ENCODE measurements at regions not wholly inside any gene's neighbourhood (a gene's known extent, or its start where the extent isn't known, plus 50 kb on each side); places are given as distances from the start of the nearest gene placed in this dataset.

- H3K4me3 Mint-ChIP-seq = no peak overlapping the region
- no peak overlapping the region for H3K27ac Mint-ChIP-seq
- DNase-seq = no peak
- H3K27me3 Mint-ChIP-seq (ENCODE audit: low read depth in 3 of 3) = no peaks in the 10 kb centered on the region
- no peaks in the 10 kb centered on the region for H3K36me3 Mint-ChIP-seq
- no peaks in the 10 kb centered on the region for H3K4me1 Mint-ChIP-seq
- peaks cover 0 to 6% (median 0%) of the 10 kb centered on the region in 6 donors for H3K9me3 Mint-ChIP-seq
Measured at GRCh38 chr11:109788948-109789490, 304.2 kb upstream of the ZC3H12C start.

DNA sequence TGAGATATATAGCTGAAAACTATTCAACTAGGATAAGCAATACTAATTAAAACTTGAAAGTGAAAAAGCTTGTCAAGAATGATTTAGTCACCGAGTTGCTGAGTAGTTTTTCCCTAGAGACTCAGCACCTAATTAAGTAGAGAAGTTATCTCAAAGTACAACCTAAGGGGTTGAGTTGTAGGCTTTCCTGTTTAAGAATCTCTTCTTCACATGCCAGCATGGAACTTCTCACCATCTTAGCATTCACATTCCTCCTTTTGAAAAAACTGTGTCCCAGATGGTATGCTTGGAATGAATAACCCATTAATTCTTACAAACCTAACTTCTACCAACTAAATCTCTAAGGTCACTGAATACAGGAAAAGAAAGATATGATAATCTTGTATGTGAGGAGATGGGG, 303.3 kb upstream of the ZC3H12C start:
- no peaks in the 10 kb centered on the region for H3K27me3 Mint-ChIP-seq (ENCODE audit: low read depth in 3 of 3)
- H3K27ac Mint-ChIP-seq = no peak overlapping the region

DNA sequence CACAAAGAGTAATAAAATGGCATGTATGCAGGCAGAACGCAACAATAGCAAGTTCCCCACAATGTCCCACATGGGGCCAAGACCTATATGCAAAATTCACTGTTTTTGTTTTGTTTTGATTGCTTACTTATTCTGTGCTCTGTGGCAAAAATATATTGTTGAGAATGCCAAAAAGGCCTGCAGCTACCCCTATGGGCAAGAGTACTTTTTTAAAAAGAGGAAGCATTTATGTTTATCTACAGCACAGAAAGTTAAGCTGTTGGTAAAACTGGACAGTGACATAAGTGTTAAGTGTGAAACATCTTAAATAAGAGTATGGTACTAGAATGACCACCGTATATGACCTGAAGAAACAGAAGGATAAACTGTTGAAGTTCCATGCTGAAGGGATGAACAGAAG, 301.9 kb upstream of the ZC3H12C start:
- H3K36me3 Mint-ChIP-seq = no peaks in the 10 kb centered on the region
- no peak for DNase-seq
- no peaks in the 10 kb centered on the region for H3K4me1 Mint-ChIP-seq
- no peak overlapping the region for H3K27ac Mint-ChIP-seq
- no peak overlapping the region for H3K4me3 Mint-ChIP-seq
- H3K9me3 Mint-ChIP-seq = peaks cover 0 to 6% (median 0%) of the 10 kb centered on the region in 6 donors
- no peaks in the 10 kb centered on the region for H3K27me3 Mint-ChIP-seq (ENCODE audit: low read depth in 3 of 3)

More for the DNA sequence above, 303.3 kb upstream of the ZC3H12C start:
- no peak for DNase-seq
- Mint-ChIP-seq H3K4me1 (no peaks in the 10 kb centered on the region), H3K4me3 (no peak overlapping the region), H3K9me3 (peaks cover 0 to 6% (median 0%) of the 10 kb centered on the region in 6 donors), H3K36me3 (no peaks in the 10 kb centered on the region)

- Mint-ChIP-seq H3K27ac (no peak overlapping the region), H3K4me1 (no peaks in the 10 kb centered on the region), H3K27me3 (ENCODE audit: low read depth in 3 of 3) (no peaks in the 10 kb centered on the region), H3K36me3 (no peaks in the 10 kb centered on the region), H3K9me3 (peaks cover 0 to 4% (median 0%) of the 10 kb centered on the region in 6 donors), H3K4me3 (no peak overlapping the region)
- DNase-seq = no peak
Measured at GRCh38 chr11:109794501-109794900, 298.7 kb upstream of the ZC3H12C start.

GRCh38 chr11:109795234-109795633, 298.0 kb upstream of the ZC3H12C start:
- no peak for DNase-seq
- Mint-ChIP-seq H3K4me3 (no peak overlapping the region), H3K4me1 (no peaks in the 10 kb centered on the region), H3K27me3 (ENCODE audit: low read depth in 3 of 3) (no peaks in the 10 kb centered on the region), H3K9me3 (peaks cover 0 to 4% (median 0%) of the 10 kb centered on the region in 6 donors), H3K36me3 (no peaks in the 10 kb centered on the region), H3K27ac (no peak overlapping the region)

DNA sequence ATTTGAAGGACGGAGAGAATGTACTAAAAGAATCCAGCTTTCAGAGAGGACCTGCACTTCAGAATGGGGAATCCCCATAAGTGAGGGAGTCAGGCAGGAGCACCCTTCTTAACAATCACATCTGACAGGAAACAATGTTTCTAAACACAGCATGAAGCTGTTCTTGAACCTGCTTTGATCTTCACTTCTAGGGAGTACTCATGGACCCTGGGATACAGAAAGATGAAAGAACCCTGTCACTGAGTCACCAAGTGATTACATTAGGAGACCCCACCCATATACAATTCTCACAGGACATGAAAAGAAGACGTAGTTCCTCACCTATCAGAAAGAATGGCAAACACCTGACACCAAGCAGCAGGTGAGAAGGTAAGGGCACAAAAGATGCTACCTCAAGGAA, 296.9 kb upstream of the ZC3H12C start:
- H3K4me1 Mint-ChIP-seq = no peaks in the 10 kb centered on the region
- peaks cover 0 to 4% (median 0%) of the 10 kb centered on the region in 6 donors for H3K9me3 Mint-ChIP-seq
- DNase-seq = no peak
- H3K4me3 Mint-ChIP-seq = no peak overlapping the region
- no peak overlapping the region for H3K27ac Mint-ChIP-seq
- H3K27me3 Mint-ChIP-seq (ENCODE audit: low read depth in 3 of 3) = no peaks in the 10 kb centered on the region
- no peaks in the 10 kb centered on the region for H3K36me3 Mint-ChIP-seq

DNA sequence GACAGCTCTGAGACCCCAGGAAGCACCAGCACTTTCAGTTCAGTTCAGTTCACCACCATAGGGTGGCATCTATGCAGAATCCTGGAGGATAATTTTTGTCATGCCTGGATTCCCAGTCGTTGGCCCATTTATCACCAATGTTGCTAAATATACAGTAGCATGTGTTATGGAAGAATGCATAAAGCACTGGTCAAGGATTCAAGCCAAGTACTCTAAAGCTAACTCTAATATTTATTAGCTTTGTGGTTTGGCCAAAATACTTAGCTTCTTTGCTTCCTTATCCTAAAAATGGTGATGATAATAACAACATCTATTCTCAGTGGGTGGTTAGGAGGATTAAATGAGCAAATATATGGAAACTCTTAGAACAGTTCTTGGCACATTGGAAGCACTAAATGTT, 294.7 kb upstream of the ZC3H12C start:
- no peak for DNase-seq
- no peak overlapping the region for H3K27ac Mint-ChIP-seq
- no peak overlapping the region for H3K4me3 Mint-ChIP-seq
- H3K4me1 Mint-ChIP-seq = no peaks in the 10 kb centered on the region
- no peaks in the 10 kb centered on the region for H3K36me3 Mint-ChIP-seq
- no peaks in the 10 kb centered on the region for H3K27me3 Mint-ChIP-seq (ENCODE audit: low read depth in 3 of 3)
- peaks cover 0 to 12% (median 4%) of the 10 kb centered on the region in 6 donors for H3K9me3 Mint-ChIP-seq

DNA sequence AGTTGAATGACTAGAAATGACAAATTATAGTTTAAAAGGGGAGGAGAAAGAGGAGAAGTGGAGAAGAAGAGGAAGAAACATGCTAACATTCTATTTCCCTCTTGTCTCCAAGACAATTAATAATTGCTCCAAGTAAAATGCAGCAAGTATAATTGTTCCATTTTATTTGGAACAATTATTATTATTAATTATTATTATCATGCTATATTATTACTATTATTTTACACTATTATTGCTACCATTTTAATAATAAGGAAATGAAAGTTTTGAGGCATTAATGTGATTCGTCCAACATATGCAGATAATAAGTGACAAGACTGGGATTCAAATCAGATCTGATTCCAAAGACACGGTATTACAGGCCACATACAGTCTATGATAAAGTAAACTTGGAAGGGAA, 293.6 kb upstream of the ZC3H12C start:
- Mint-ChIP-seq H3K9me3 (peaks cover 0 to 13% (median 4%) of the 10 kb centered on the region in 6 donors), H3K27ac (no peak overlapping the region), H3K4me3 (no peak overlapping the region), H3K4me1 (no peaks in the 10 kb centered on the region), H3K36me3 (no peaks in the 10 kb centered on the region), H3K27me3 (ENCODE audit: low read depth in 3 of 3) (no peaks in the 10 kb centered on the region)
- DNase-seq = no peak

- Mint-ChIP-seq H3K27me3 (ENCODE audit: low read depth in 3 of 3) (no peaks in the 10 kb centered on the region), H3K4me1 (no peaks in the 10 kb centered on the region), H3K27ac (no peak overlapping the region), H3K9me3 (peaks cover 0 to 20% (median 9%) of the 10 kb centered on the region in 6 donors), H3K4me3 (no peak overlapping the region), H3K36me3 (no peaks in the 10 kb centered on the region)
- no peak for DNase-seq
Measured at GRCh38 chr11:109804911-109805310, 288.3 kb upstream of the ZC3H12C start.

DNA sequence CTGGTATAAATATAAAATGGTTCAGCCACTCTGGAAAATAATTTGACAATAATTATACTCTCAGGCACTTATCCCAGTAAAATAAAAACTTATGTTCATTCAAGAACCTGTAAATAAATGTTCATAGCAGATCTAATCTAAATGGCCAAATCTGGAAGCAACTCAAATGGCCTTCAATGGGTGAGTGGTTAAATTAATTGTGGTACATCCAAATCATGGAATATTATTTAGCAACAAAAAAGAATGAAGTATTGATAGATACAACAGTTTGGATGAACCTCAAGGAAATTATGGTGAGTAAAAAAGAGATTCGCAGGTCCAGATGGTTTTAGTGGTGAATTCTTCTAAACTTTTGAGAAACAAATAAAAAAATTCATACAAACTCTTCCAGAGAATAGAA, 287.0 kb upstream of the ZC3H12C start:
- Mint-ChIP-seq H3K4me1 (no peaks in the 10 kb centered on the region), H3K9me3 (peaks cover 0 to 20% (median 9%) of the 10 kb centered on the region in 6 donors), H3K27me3 (ENCODE audit: low read depth in 3 of 3) (peaks cover 0 to 2% (median 0%) of the 10 kb centered on the region in 3 donors), H3K4me3 (no peak overlapping the region), H3K36me3 (no peaks in the 10 kb centered on the region), H3K27ac (no peak overlapping the region)
- no peak for DNase-seq

- Mint-ChIP-seq H3K4me1 (no peaks in the 10 kb centered on the region), H3K27me3 (ENCODE audit: low read depth in 3 of 3) (peaks cover 0 to 2% (median 0%) of the 10 kb centered on the region in 3 donors), H3K9me3 (peaks cover 2 to 11% (median 7%) of the 10 kb centered on the region in 6 donors), H3K27ac (no peak overlapping the region), H3K4me3 (no peak overlapping the region), H3K36me3 (no peaks in the 10 kb centered on the region)
- no peak for DNase-seq
Measured at GRCh38 chr11:109808569-109808968, 284.6 kb upstream of the ZC3H12C start.

DNA sequence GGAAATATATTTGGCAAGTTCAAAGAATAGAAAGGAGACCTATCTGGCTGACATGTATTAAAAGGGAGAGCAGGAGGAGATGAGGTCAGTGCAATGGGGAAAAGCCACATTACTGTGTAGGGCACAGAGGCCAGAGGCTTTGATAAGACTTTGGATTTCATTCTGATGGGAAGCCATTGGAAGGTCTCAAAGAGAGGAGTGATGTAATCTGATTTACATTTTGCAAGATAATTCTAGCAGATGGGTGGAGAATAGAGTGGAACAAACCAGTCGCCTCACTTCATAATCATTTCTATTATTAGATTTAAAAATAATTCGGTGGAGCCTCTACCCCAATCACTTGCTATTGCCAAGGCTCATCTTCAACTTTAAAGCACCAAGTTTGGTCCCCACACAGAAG, 278.4 kb upstream of the ZC3H12C start:
- H3K9me3 Mint-ChIP-seq = peaks cover 0 to 7% (median 2%) of the 10 kb centered on the region in 6 donors
- no peak for DNase-seq
- H3K4me3 Mint-ChIP-seq = no peak overlapping the region
- H3K36me3 Mint-ChIP-seq = no peaks in the 10 kb centered on the region
- H3K4me1 Mint-ChIP-seq = peaks cover 0 to 7% of the 10 kb centered on the region in 2 donors
- H3K27me3 Mint-ChIP-seq (ENCODE audit: low read depth in 3 of 3) = peaks cover 0 to 4% (median 2%) of the 10 kb centered on the region in 3 donors
- no peak overlapping the region for H3K27ac Mint-ChIP-seq

- Mint-ChIP-seq H3K27me3 (ENCODE audit: low read depth in 3 of 3) (peaks cover 0 to 4% (median 2%) of the 10 kb centered on the region in 3 donors), H3K4me1 (peaks cover 0 to 7% of the 10 kb centered on the region in 2 donors), H3K4me3 (no peak overlapping the region)
Measured at GRCh38 chr11:109815500-109816150, 277.6 kb upstream of the ZC3H12C start.

GRCh38 chr11:109818290-109818689, 274.9 kb upstream of the ZC3H12C start:
- H3K27ac Mint-ChIP-seq = no peak overlapping the region
- DNase-seq = no peak
- H3K4me1 Mint-ChIP-seq = peaks cover 0 to 7% of the 10 kb centered on the region in 2 donors
- peaks cover 0 to 4% (median 4%) of the 10 kb centered on the region in 3 donors for H3K27me3 Mint-ChIP-seq (ENCODE audit: low read depth in 3 of 3)
- H3K36me3 Mint-ChIP-seq = no peaks in the 10 kb centered on the region
- peak overlapping the region in 3 of 5 donors; percentile 5 to 48 (median 15) for H3K4me3 Mint-ChIP-seq
- H3K9me3 Mint-ChIP-seq = peaks cover 0 to 3% (median 1%) of the 10 kb centered on the region in 6 donors

More at GRCh38 chr11:109815500-109816150, 277.6 kb upstream of the ZC3H12C start:
- Mint-ChIP-seq H3K27ac (no peak overlapping the region), H3K9me3 (peaks cover 0 to 7% (median 2%) of the 10 kb centered on the region in 6 donors), H3K36me3 (no peaks in the 10 kb centered on the region)
- no peak for DNase-seq

Data from immature natural killer cell (primary cell).